DOHH2 (cell line): ENCODE measurements at regions not wholly inside any gene's neighbourhood (a gene's known extent, or its start where the extent isn't known, plus 50 kb on each side); places are given as distances from the start of the nearest gene placed in this dataset.

ENCODE experiments used
- H3F3A ChIP-seq: fragments of 200-600 bp; sonication (generic), shearing (Covaris generic); 2 replicates; pipeline ENCODE4 v1.6.0; 2016; ENCODE audit warnings: antibody characterized with exemption, mild to moderate bottlenecking; ENCODE audit not compliant: control insufficient read depth, insufficient read depth
- H3K27ac ChIP-seq: fragments of 200-600 bp; sonication (generic); 2 replicates; pipeline ENCODE4 v1.5.1; 2014; ENCODE audit warnings: low read depth, mild to moderate bottlenecking, low read length, moderate library complexity
- H3K27me3 ChIP-seq: fragments of 200-600 bp; sonication (generic); 2 replicates; pipeline ENCODE4 v1.6.1; 2014; ENCODE audit warnings: mild to moderate bottlenecking, low read length, mixed read lengths; ENCODE audit not compliant: control insufficient read depth
- H3K36me3 ChIP-seq: fragments of 200-600 bp; sonication (generic); 2 replicates; pipeline ENCODE4 v1.6.1; 2014; ENCODE audit warnings: mild to moderate bottlenecking, low read length, moderate library complexity, mixed read lengths; ENCODE audit not compliant: control insufficient read depth
- H3K4me1 ChIP-seq: fragments of 200-600 bp; sonication (generic); 2 replicates; pipeline ENCODE4 v1.6.1; 2014; ENCODE audit warnings: mild to moderate bottlenecking, low read length, mixed read lengths; ENCODE audit not compliant: control insufficient read depth
- H3K4me2 ChIP-seq: fragments of 200-600 bp; sonication (generic); 2 replicates; pipeline ENCODE4 v1.6.0; 2014; ENCODE audit warnings: mild to moderate bottlenecking, low read length, moderate library complexity
- H3K4me3 ChIP-seq: fragments of 200-600 bp; sonication (generic); 2 replicates; pipeline ENCODE4 v1.5.1; 2014; ENCODE audit warnings: mild to moderate bottlenecking, low read length, mixed read lengths
- H3K79me2 ChIP-seq: fragments of 200-600 bp; sonication (generic); 2 replicates; pipeline ENCODE4 v1.6.1; 2014; ENCODE audit warnings: mild to moderate bottlenecking, low read length, mixed read lengths; ENCODE audit not compliant: control insufficient read depth
- H3K9me2 ChIP-seq: fragments of 200-600 bp; sonication (generic); replicated peaks from 2 replicates; pipeline ENCODE4 v1.6.1; 2014; ENCODE audit warnings: mild to moderate bottlenecking, low read length, mixed read lengths; ENCODE audit not compliant: control insufficient read depth
- H3K9me3 ChIP-seq: fragments of 200-600 bp; sonication (generic); 2 replicates; pipeline ENCODE4 v1.6.1; 2014; ENCODE audit warnings: antibody characterized with exemption, low read length, mixed read lengths; ENCODE audit not compliant: control insufficient read depth, insufficient read depth
- H4K20me1 ChIP-seq: fragments of 200-600 bp; sonication (generic); 2 replicates; pipeline ENCODE4 v1.6.0; 2014; ENCODE audit warnings: low read depth, mild to moderate bottlenecking, antibody characterized with exemption, low read length, moderate library complexity; ENCODE audit not compliant: control insufficient read depth, insufficient read depth
- EZH2phosphoT487 ChIP-seq: fragments of 200-600 bp; sonication (generic); IDR thresholded peaks from 2 replicates; pipeline ENCODE4 v1.6.1; 2017; ENCODE audit warnings: borderline replicate concordance, mild to moderate bottlenecking, antibody characterized with exemption, low read length, moderate library complexity, mixed read lengths
- TF ChIP-seq, protein P1 (sequence below): fragments of 200-600 bp; sonication (generic); IDR thresholded peaks from one replicate; pipeline ENCODE4 v1.5.1; 2014; ENCODE audit warnings: antibody characterized with exemption, mild to moderate bottlenecking, low read depth, low read length; ENCODE audit not compliant: poor library complexity, severe bottlenecking

GRCh38 chr18:4847056-4847455 lies 350.0 kb downstream of the AKAIN1 start:
- no peak for TF ChIP-seq EZH2phosphoT487
- TF ChIP-seq, protein P1, sequence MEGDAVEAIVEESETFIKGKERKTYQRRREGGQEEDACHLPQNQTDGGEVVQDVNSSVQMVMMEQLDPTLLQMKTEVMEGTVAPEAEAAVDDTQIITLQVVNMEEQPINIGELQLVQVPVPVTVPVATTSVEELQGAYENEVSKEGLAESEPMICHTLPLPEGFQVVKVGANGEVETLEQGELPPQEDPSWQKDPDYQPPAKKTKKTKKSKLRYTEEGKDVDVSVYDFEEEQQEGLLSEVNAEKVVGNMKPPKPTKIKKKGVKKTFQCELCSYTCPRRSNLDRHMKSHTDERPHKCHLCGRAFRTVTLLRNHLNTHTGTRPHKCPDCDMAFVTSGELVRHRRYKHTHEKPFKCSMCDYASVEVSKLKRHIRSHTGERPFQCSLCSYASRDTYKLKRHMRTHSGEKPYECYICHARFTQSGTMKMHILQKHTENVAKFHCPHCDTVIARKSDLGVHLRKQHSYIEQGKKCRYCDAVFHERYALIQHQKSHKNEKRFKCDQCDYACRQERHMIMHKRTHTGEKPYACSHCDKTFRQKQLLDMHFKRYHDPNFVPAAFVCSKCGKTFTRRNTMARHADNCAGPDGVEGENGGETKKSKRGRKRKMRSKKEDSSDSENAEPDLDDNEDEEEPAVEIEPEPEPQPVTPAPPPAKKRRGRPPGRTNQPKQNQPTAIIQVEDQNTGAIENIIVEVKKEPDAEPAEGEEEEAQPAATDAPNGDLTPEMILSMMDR = no peak
- Histone ChIP-seq H4K20me1 (no peaks in the 10 kb centered on the region), H3K4me2 (no peak overlapping the region), H3K27ac (no peak overlapping the region), H3K4me1 (no peaks in the 10 kb centered on the region), H3F3A (no peaks in the 10 kb centered on the region), H3K9me3 (no peaks in the 10 kb centered on the region), H3K27me3 (no peaks in the 10 kb centered on the region), H3K9me2 (0 out of 2 replicates have a peak, but pooled peaks cover 3% of the 10 kb centered on the region), H3K79me2 (no peaks in the 10 kb centered on the region), H3K4me3 (no peak overlapping the region), H3K36me3 (no peaks in the 10 kb centered on the region)

- no peaks in the 10 kb centered on the region for H3F3A ChIP-seq
- no peak overlapping the region for H3K4me3 ChIP-seq
- 0 out of 2 replicates have a peak, but pooled peaks cover 3% of the 10 kb centered on the region for H3K9me2 ChIP-seq
- no peaks in the 10 kb centered on the region for H3K36me3 ChIP-seq
- no peaks in the 10 kb centered on the region for H3K27me3 ChIP-seq
- no peaks in the 10 kb centered on the region for H3K4me1 ChIP-seq
- H3K79me2 ChIP-seq = no peaks in the 10 kb centered on the region
- TF ChIP-seq, protein P1 = no peak
- TF ChIP-seq EZH2phosphoT487 = no peak
- no peaks in the 10 kb centered on the region for H4K20me1 ChIP-seq
- no peaks in the 10 kb centered on the region for H3K9me3 ChIP-seq
- no peak overlapping the region for H3K4me2 ChIP-seq
- H3K27ac ChIP-seq = no peak overlapping the region
Observed at GRCh38 chr18:4844320-4844719, 352.7 kb downstream of the AKAIN1 start.

DNA sequence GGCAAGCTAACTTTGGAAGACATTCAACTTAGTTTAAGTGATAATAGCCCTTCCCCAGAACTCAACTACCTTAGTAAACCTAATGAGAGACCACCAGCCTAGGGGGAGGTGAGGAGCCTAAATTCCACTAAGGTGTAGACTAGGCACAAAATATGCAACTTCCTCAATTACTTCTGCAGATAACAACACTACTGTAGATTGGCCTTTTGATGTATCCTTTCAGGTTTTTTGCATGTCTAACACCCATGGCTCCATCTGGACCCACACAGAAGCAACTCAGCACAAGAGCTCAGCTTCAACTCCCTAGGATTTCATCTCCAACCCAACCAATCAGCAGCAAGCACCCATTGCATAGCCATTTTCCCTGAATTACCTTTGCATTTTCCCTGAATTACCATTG lies 353.3 kb downstream of the AKAIN1 start:
- H3K36me3 ChIP-seq = no peaks in the 10 kb centered on the region
- no peak overlapping the region for H3K4me3 ChIP-seq
- H3F3A ChIP-seq = no peaks in the 10 kb centered on the region
- H3K27ac ChIP-seq = no peak overlapping the region
- no peak for TF ChIP-seq EZH2phosphoT487
- TF ChIP-seq, protein P1 = no peak
- H3K9me3 ChIP-seq = no peaks in the 10 kb centered on the region
- no peaks in the 10 kb centered on the region for H3K4me1 ChIP-seq
- H3K79me2 ChIP-seq = no peaks in the 10 kb centered on the region
- H4K20me1 ChIP-seq = no peaks in the 10 kb centered on the region
- no peaks in the 10 kb centered on the region for H3K27me3 ChIP-seq
- H3K4me2 ChIP-seq = no peak overlapping the region
- H3K9me2 ChIP-seq = 0 out of 2 replicates have a peak, but pooled peaks cover 3% of the 10 kb centered on the region
